CD4-positive, alpha-beta T cell treated with Interleukin-15 for 4 hours (primary cell): ENCODE measurements at regions not wholly inside any gene's neighbourhood (a gene's known extent, or its start where the extent isn't known, plus 50 kb on each side); places are given as distances from the start of the nearest gene placed in this dataset.
"Not testable (repeated sequence)": the region's sequence is repeated elsewhere in the genome, so short reads cannot be mapped to it uniquely, and the experiment has no call there.

ENCODE experiments used
- DNase-seq: peaks from one replicate; pipeline ENCODE4 v3.0.0-alpha.2; 2020; ENCODE audit warnings: low spot score

DNA sequence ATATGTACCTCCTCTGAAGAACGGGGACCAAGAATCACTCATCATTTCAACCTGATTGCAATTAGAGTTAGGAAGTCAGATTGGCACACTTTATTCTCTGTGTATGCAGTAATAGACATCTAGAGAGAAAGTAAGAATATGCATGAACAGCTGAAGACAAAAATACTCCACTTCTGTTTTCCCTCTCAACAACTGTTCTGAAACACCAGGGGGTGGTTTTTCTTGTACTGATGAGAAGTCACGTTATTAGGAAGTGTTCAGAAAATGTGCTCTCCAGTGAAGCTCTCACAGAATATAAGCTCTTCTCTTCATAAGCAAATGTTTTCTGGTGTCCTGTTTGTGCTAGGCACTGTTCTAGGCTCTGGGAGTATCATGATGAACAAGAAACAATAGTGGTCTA is 531.7 kb upstream of the C9orf72 start:
- DNase-seq, result no peak

DNA sequence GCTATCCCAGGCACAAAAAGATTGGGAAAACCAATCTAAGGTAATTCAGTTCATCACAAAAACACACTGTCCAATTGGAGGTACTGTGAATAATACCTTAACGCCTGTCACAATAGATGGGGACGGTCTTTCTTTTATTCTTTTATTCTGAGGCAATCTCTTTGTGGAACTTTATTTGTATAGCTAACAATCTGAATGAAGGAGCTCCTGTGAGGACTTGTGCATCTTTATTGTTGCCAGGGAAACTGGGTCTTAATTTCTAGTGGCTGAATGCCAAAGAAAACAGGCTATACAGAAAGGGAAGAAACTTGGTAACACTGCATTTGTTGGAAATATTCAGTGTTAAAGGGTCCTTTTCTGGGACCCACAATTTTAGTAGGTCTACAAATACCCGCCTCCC is 546.9 kb upstream of the C9orf72 start:
- no peak for DNase-seq

- no peak for DNase-seq
Measured at GRCh38 chr9:28120626-28121025, 547.3 kb upstream of the C9orf72 start.

GRCh38 chr9:28121366-28121765 is 548.1 kb upstream of the C9orf72 start:
- DNase-seq, result no peak

DNA sequence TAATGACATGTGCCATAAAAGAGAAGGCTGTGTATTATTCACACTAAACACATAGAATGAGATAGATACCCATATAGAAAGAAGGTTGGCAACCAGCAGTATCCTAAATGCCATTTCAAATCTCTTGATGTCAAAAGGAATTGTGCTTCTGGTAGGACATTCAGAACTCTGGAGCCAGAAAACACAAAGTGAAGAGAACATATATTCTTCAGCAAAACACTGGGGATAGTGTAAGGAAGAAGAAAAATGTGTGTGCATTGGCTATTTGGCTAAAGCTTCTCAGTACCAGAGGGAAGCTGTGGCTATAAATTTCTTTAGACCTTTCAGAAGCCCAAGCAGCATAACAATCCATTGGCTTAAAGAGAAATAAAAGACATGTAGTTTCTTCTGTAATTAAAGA is 551.6 kb upstream of the C9orf72 start:
- DNase-seq, result no peak

- no peak for DNase-seq
Measured at GRCh38 chr9:28127101-28127500, 553.8 kb upstream of the C9orf72 start.

GRCh38 chr9:28134446-28134976 is 561.2 kb upstream of the C9orf72 start:
- DNase-seq, result no peak

- no peak for DNase-seq
Measured at GRCh38 chr9:28135549-28135948, 562.3 kb upstream of the C9orf72 start.

GRCh38 chr9:28136113-28136512 is 562.8 kb upstream of the C9orf72 start:
- no peak for DNase-seq

DNA sequence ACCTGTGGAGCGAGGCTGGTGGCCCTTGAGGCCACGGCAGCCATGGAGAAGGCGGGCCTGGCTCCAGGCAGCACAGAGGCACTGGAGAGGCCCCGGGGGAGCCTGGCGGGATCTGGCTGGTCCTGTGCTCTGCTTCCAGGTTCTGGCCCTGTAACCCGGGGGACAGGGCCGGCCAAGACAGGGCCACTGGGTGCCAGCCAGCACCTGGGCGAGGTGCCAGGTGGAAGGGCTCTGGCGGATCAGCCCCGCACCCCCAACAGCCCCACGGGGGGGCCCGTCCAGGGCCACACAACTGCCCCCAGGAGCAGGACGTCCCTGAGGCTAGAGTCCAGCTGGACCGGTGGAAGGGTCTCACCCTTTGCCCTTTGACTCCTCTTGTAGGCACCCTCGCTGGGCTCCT is 574.1 kb upstream of the C9orf72 start:
- DNase-seq, result not testable (repeated sequence)

GRCh38 chr9:28147923-28148597 is 574.8 kb upstream of the C9orf72 start:
- not testable (repeated sequence) for DNase-seq

DNA sequence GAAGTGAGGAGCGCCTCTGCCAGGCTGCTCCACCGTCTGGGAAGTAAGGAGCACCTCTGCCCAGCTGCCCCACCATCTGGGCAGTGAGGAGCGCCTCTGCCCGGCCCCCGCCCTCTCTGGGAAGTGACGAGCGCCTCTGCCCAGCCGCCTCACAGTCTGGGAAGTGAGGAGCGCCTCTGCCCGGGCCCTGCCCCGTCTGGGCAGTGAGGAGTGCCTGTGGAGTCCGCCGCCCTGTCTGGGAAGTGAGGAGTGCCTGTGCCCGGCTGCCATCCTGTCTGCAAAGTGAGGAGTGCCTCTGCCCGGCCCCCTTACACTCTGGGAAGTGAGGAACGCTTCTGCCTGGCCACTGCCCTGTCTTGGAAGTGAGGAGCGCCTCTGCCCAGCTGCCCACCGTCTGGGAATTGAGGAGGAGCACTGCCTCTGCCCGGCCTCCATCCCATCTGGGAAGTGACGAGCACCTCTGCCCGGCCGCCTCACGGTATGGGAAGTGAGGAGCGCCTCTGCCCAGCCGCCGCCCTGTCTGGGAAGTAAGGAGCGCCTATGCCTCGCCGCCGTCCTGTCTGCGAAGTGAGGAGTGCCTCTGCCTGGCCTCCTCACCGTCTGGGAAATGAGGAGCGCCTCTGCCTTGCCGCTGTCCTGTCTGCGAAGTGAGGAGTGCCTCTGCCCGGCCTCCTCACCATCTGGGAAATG is 576.2 kb upstream of the C9orf72 start:
- DNase-seq, result not testable (repeated sequence)

DNA sequence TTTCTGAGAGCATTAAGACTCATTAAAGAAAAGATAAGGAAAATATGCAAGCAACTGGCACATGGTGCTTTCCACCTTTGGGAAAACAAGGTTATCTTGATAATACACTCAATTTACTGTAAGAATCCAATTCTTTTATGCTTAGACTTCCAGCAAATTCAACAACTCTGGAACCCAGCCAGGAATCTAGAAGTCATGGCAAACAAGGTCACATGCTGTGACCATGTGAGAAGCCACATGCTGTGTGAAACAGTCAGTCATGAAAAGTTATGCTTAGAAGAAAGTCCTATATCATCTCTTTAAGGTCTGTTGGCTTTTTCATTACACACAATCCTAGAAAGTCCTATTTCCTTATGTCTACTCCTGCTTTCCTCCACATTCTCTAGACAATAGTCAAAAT is 581.8 kb upstream of the C9orf72 start:
- no peak for DNase-seq

DNA sequence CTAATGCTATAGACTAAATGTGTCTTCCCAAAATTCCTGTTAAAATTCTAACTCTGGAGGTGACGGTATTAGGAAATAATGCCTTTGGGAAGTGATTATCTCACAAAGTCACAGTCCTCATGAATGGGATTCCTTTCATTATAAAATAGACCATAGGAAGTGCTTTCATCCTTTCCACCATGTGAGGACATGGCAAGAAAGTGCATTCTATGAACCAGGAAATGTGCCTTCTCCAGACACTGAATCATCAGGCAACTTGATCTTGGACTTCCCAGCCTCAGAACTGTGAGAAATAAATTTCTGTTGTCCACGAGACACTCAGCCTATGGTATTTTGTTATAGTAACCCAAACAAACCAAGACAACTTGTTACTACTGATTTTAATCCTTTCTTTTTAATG is 582.4 kb upstream of the C9orf72 start:
- no peak for DNase-seq

DNA sequence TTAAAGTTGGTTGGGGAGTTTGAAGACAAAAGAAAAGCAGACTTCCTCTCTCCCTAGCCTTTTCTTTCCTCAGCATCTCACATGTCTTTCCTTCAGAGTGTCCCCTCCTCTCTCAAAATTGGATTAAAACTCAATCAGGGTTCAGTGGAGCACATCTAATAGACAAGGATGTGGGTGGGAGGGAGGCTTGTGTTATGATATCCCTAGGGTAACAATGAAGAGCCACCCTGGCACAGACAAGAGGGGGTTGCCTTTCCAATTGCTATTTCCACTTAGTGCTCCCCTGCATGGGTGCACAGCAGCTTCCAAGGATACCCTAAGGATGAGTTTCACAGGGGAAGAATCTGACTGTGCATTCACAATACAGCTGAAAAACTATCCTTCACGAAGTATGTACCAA is 585.2 kb upstream of the C9orf72 start:
- DNase-seq, result no peak

GRCh38 chr9:28163619-28164018 is 590.3 kb upstream of the C9orf72 start:
- DNase-seq, result no peak

- DNase-seq, result no peak
Measured at GRCh38 chr9:28166179-28166578, 592.9 kb upstream of the C9orf72 start.

- no peak for DNase-seq
Measured at GRCh38 chr9:28177142-28177541, 603.9 kb upstream of the C9orf72 start.

DNA sequence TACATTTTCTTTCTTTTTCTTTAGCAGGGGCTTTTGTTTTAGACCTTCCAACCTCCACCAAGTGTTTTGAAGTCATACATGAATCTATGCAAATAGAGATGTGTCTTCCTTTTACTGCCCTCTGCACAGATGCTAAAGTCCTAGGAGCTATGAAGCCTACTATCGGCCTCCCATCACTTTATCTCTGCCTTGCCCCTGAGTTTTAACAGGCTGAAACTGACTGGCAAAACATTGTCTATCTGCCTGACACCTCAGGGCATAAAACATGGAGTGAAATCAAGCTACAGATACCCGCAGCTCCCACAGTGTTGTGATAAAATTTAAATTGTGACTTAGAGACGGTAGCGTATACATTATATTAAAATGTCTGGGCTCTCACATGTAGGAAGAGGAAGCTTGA is 604.6 kb upstream of the C9orf72 start:
- no peak for DNase-seq

DNA sequence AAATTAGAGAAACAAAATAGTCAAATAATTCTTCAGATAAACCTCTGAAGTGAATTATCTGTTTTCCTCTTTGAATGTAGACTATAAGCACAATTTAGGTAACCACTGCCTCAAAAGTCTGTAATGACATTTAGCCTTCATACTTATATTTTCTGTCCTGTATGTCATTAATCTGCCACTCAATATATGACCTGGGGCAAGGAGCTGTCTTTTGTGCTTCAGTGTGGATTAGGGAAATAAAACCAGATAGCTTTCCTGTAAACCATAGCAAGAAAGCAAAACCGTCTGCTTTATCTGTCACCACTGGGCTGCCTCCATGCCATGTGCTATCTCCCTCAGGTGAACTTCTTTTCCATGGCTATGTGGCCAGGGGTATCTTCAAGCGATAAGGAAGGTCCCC is 606.6 kb upstream of the C9orf72 start:
- DNase-seq, result no peak

GRCh38 chr9:28190981-28191380 is 617.7 kb upstream of the C9orf72 start:
- no peak for DNase-seq

DNA sequence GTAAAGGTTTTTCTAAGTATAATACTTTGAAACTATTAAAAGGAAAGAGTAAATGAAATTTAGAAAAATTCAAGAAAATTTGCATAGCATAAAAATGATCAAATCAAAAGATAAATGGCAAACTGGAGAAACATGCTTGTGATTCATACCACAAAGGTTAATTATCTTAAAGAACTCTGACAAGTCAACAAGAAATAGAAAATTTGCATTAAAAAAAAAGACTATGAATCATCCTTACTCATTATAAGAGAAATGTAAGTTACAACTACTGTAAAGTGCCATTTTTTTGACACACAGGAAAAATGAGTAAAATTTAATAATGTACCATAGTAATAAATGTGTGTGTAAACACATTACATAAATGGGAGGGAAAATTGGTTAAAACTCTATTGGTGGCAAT is 624.4 kb upstream of the C9orf72 start:
- DNase-seq, result no peak

DNA sequence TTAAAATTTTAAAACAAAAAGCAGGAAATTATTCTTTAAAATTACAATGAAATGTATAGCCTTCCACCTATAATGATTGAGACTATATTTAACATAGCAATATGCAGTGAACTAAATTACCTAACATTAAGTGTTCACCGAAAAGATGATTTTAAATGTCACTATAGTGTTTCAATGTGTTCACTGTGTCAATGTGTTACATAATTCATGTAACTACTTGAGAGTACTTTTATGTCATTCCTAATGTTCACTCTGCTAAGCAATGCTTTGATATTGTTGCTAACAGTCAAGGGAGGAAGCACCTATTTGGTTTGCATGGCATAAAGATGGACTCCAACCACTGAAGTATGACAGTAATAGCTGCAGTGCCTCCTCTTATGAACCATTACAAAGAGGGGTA is 629.8 kb upstream of the C9orf72 start:
- DNase-seq, result no peak

DNA sequence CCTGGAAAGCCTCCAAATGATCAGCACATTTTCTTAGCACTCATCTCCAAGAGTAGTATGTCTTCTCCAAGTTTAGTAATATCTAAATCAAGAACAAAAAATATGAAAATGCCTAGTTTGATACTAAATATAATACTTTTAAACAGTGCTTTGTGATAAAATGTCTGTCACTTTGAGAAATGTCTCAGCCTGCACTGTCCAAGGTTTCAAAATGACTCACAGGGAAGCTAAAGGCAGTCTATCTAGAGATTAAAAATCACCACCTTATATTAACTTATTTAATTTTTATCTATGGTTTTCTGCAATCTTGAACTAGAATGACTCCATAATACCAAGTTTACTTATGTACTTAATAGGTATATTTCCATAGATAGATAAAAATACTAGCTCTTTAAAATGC is 633.0 kb upstream of the C9orf72 start:
- DNase-seq, result no peak
